ENCODE measurements at regions not wholly inside any gene's neighbourhood (a gene's known extent, or its start where the extent isn't known, plus 50 kb on each side); places are given as distances from the start of the nearest gene placed in this dataset.

DNA sequence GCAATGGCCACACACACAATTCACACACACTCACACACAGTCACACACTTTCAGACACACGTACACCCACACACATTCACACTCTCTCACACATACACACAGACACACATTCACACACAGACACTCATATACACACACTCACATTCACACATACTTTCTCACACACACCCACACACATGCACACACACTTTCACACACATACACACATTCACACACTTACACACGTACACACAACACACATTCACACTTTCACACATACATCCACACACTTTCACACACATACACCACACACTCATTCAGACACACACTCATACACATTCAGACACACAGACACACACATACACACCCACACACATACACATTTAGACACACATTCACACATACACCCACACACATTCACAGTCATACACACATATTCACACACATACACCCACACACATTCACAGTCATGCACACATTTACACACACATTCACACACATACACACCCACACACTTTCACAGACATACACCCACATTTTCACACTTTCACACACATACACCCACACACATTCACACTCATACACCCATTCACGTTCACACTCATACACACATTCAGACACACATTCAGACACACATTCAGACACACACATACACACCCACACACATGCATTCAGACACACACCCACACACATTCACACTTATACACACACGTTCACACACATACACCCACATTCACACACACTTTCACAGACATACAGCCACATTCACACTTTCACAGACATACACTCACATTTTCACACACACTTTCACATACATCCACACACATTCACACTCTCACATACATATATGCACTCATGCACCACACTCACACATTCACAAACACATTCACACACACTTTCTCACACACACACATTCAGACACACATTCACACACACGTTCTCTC, 52.6 kb upstream of the C14orf180 start:
- DNase-seq (ENCODE audit: low read depth), result no peak
- TF ChIP-seq, protein P1, sequence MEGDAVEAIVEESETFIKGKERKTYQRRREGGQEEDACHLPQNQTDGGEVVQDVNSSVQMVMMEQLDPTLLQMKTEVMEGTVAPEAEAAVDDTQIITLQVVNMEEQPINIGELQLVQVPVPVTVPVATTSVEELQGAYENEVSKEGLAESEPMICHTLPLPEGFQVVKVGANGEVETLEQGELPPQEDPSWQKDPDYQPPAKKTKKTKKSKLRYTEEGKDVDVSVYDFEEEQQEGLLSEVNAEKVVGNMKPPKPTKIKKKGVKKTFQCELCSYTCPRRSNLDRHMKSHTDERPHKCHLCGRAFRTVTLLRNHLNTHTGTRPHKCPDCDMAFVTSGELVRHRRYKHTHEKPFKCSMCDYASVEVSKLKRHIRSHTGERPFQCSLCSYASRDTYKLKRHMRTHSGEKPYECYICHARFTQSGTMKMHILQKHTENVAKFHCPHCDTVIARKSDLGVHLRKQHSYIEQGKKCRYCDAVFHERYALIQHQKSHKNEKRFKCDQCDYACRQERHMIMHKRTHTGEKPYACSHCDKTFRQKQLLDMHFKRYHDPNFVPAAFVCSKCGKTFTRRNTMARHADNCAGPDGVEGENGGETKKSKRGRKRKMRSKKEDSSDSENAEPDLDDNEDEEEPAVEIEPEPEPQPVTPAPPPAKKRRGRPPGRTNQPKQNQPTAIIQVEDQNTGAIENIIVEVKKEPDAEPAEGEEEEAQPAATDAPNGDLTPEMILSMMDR (conservative IDR thresholded peaks at IDR 0.05; ENCODE audit: control insufficient read depth, insufficient read depth, low read depth, low read length), result no peak
- H3K4me3 ChIP-seq (ENCODE audit: control insufficient read depth, low read depth, low read length), result no peak overlapping the region

DNA sequence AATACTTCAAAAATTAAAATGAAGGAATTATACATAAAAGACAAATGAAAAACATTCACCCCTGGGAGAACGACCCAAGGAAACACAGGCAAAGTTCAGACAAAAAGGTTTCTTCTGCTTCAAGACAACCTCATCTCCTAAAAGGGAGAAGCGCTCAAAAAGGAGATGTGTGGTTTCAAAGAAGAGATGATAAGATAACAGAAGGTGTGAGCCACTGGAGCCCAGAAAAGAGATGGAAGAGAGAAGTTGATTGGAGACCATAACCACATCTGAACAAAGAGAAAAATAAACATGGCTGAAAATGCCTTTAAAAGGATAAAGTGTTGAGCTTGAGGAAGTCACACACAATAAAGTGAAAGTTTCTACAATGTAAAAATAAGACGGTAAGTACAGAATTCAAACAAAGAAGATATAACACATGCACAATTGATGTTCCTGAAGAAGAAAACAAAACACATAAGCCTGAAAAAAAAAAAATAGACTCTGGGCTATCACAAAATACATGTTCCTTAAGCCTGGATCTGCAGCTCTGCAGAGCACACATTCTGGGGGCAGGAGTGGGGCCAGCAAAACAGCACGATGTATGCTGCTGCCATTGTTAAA, 51.6 kb upstream of the C14orf180 start:
- H3K4me3 ChIP-seq (ENCODE audit: control insufficient read depth, low read depth, low read length), result no peak overlapping the region
- DNase-seq (ENCODE audit: low read depth), result no peak
- TF ChIP-seq, protein P1 (conservative IDR thresholded peaks at IDR 0.05; ENCODE audit: control insufficient read depth, insufficient read depth, low read depth, low read length), result no peak

DNA sequence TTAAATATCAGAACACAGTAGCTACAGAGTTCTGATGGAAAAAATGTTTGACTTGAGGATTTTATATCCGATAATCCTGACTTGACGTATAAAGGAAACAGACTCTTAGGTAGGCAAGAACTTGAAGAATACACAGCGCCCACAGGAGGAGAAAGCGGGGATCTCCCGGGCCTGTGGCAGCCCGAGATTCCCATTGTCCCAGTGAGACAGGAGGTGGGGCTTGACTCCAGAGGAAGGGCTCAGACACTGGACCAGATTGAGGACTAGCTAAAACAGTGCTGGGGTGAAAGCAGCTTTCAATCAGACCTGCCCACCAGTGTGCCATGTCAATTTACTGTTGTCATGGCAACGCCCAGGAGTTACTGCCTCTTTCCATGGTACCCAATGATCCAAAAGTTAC, 51.1 kb upstream of the C14orf180 start:
- TF ChIP-seq, protein P1 (conservative IDR thresholded peaks at IDR 0.05; ENCODE audit: control insufficient read depth, insufficient read depth, low read depth, low read length), result no peak
- no peak for DNase-seq (ENCODE audit: low read depth)
- no peak overlapping the region for H3K4me3 ChIP-seq (ENCODE audit: control insufficient read depth, low read depth, low read length)
